ENCODE measurements at regions not wholly inside any gene's neighbourhood (a gene's known extent, or its start where the extent isn't known, plus 50 kb on each side); places are given as distances from the start of the nearest gene placed in this dataset.
"Not testable (repeated sequence)": the region's sequence is repeated elsewhere in the genome, so short reads cannot be mapped to it uniquely, and the experiment has no call there.

- Histone ChIP-seq H3K27me3 (ENCODE audit: control insufficient read depth, insufficient read depth, low read length) (peaks cover 2% of the 10 kb centered on the region), H3K36me3 (ENCODE audit: control insufficient read depth, insufficient read depth, low read length) (no peaks in the 10 kb centered on the region), H3K23ac (ENCODE audit: low read depth, low read length) (no peak overlapping the region), H4K5ac (ENCODE audit: low read depth, low read length) (no peak overlapping the region), H3K14ac (replicated peaks; ENCODE audit: low read depth, low read length) (no peak overlapping the region), H3K18ac (ENCODE audit: low read depth, low read length) (peak overlapping the region; percentile 84; the same call in 1 of the 2 replicates), H3K27ac (ENCODE audit: insufficient read depth, low read length) (no peak overlapping the region), H4K8ac (ENCODE audit: low read depth in 2 of 2, low read length in 2 of 2) (no peak overlapping the region), H2AFZ (replicated peaks; ENCODE audit: low read length, poor library complexity) (no peak overlapping the region), H2AK9ac (replicated peaks; ENCODE audit: low read depth, low read length, poor library complexity) (no peak overlapping the region), H3K4me3 (ENCODE audit: insufficient read depth, low read depth, low read length) (no peak overlapping the region), H3K9ac (ENCODE audit: low read depth, low read length) (no peak overlapping the region), H3K4ac (ENCODE audit: low read depth, low read length) (no peak overlapping the region), H3K9me3 (ENCODE audit: control insufficient read depth, insufficient read depth, low read length) (no peaks in the 10 kb centered on the region), H3K79me1 (ENCODE audit: low read depth in 1 of 2, low read length in 2 of 2) (no peaks in the 10 kb centered on the region), H4K20me1 (ENCODE audit: insufficient read depth, low read length) (no peaks in the 10 kb centered on the region), H3K56ac (ENCODE audit: extremely low read depth, insufficient read depth, low read length) (0 out of 2 replicates have a peak overlapping the region, but pooled peaks have one; percentile 4), H4K91ac (ENCODE audit: insufficient read depth, low read depth, low read length) (0 out of 2 replicates have a peak overlapping the region, but pooled peaks have one; percentile 2), H2AK5ac (ENCODE audit: low read depth, low read length) (no peak overlapping the region), H3K4me2 (ENCODE audit: low read depth, low read length) (peak overlapping the region; percentile 18; the same call in 1 of the 2 replicates), H2BK20ac (ENCODE audit: low read depth, low read length) (0 out of 2 replicates have a peak overlapping the region, but pooled peaks have one; percentile 8), H2BK120ac (ENCODE audit: low read depth, low read length) (peak overlapping the region; percentile 80), H2BK15ac (ENCODE audit: low read depth, low read length) (no peak overlapping the region), H2BK5ac (ENCODE audit: low read depth, low read length, poor library complexity, severe bottlenecking) (peak overlapping the region; percentile 7), H3K9me1 (ENCODE audit: insufficient read depth, low read length) (no peaks in the 10 kb centered on the region; the same call in 1 of the 2 replicates), H3K4me1 (ENCODE audit: control insufficient read depth, insufficient read depth, low read length) (peaks cover 3% of the 10 kb centered on the region; the same call in 1 of the 2 replicates)
- BruUV-seq (replicated peaks) = no TSS peak
- intact Hi-C loops (cut with micrococcal nuclease) (no loop called here), dilution Hi-C loops (cut with HindIII; ENCODE audit: low sequenced_read_pairs, unreplicated experiment) (no loop called here), in situ Hi-C loops (cut with MboI; ENCODE audit: low sequenced_read_pairs) (loop anchor here (25.0 kb wide), 1 partner anchor 649 kb away; no protein-coding TSS in a partner anchor)
- TF ChIP-seq SMC3 (IDR thresholded peaks at IDR 0.05; ENCODE audit: low read depth, low read length) = no peak
- TF ChIP-seq FOS (IDR thresholded peaks at IDR 0.05; ENCODE audit: low read depth, low read length) = 0 out of 2 replicates have a peak, but pooled peaks have one; percentile 54
- peak; percentile 62 for DNase-seq
- ATAC-seq (ENCODE audit: low read depth) = peak; percentile 88
- ChIA-PET CTCF (interaction anchor here (1.0 kb wide), 1 partner anchor 14 kb away, joined by 3 read pairs; no protein-coding TSS in a partner anchor), POLR2A (ENCODE audit: unreplicated experiment) (no interaction called here)
- no CpG with 5 or more reads among the region's 5 CpGs for WGBS, 2 experiments (ENCODE audit: extremely low coverage in 2 of 2, insufficient read length in 1 of 2)
These were observed 154.4 kb upstream of the NOCT start for GRCh38 chr4:138861135-138861534.

- H3K4me3 ChIP-seq (ENCODE audit: insufficient read depth, low read depth, low read length); H2AFZ ChIP-seq (replicated peaks; ENCODE audit: low read length, poor library complexity); H3K9me3 ChIP-seq (ENCODE audit: control insufficient read depth, insufficient read depth, low read length); ATAC-seq (ENCODE audit: low read depth); BruUV-seq (replicated peaks); H3K27ac ChIP-seq (ENCODE audit: insufficient read depth, low read length); dilution Hi-C loops (cut with HindIII; ENCODE audit: low sequenced_read_pairs, unreplicated experiment); H2BK5ac ChIP-seq (ENCODE audit: low read depth, low read length, poor library complexity, severe bottlenecking); H3K4me1 ChIP-seq (ENCODE audit: control insufficient read depth, insufficient read depth, low read length); H3K9ac ChIP-seq (ENCODE audit: low read depth, low read length); DNase-seq; H4K20me1 ChIP-seq (ENCODE audit: insufficient read depth, low read length); H3K4me2 ChIP-seq (ENCODE audit: low read depth, low read length); H3K18ac ChIP-seq (ENCODE audit: low read depth, low read length); H3K23ac ChIP-seq (ENCODE audit: low read depth, low read length); H3K27me3 ChIP-seq (ENCODE audit: control insufficient read depth, insufficient read depth, low read length); H4K91ac ChIP-seq (ENCODE audit: insufficient read depth, low read depth, low read length); intact Hi-C loops (cut with micrococcal nuclease); H3K56ac ChIP-seq (ENCODE audit: extremely low read depth, insufficient read depth, low read length); H2BK15ac ChIP-seq (ENCODE audit: low read depth, low read length); H4K5ac ChIP-seq (ENCODE audit: low read depth, low read length); H3K36me3 ChIP-seq (ENCODE audit: control insufficient read depth, insufficient read depth, low read length); H4K8ac ChIP-seq (ENCODE audit: low read depth in 2 of 2, low read length in 2 of 2); H3K4ac ChIP-seq (ENCODE audit: low read depth, low read length); H2AK9ac ChIP-seq (replicated peaks; ENCODE audit: low read depth, low read length, poor library complexity); H2BK20ac ChIP-seq (ENCODE audit: low read depth, low read length); H3K14ac ChIP-seq (replicated peaks; ENCODE audit: low read depth, low read length); POLR2A ChIA-PET (ENCODE audit: unreplicated experiment); H2BK120ac ChIP-seq (ENCODE audit: low read depth, low read length); H3K79me1 ChIP-seq (ENCODE audit: low read depth in 1 of 2, low read length in 2 of 2); H3K9me1 ChIP-seq (ENCODE audit: insufficient read depth, low read length); H2AK5ac ChIP-seq (ENCODE audit: low read depth, low read length): not testable (repeated sequence)
- WGBS, 2 experiments (ENCODE audit: extremely low coverage in 2 of 2, insufficient read length in 1 of 2) = no CpG with 5 or more reads among the region's 1 CpG
- in situ Hi-C loops (cut with MboI; ENCODE audit: low sequenced_read_pairs) = loop anchor here (25.0 kb wide), 1 partner anchor 648 kb away; no protein-coding TSS in a partner anchor
- CTCF ChIA-PET = interaction anchor here (1.0 kb wide), 1 partner anchor 13 kb away, joined by 3 read pairs; no protein-coding TSS in a partner anchor
These were observed 155.2 kb upstream of the NOCT start for GRCh38 chr4:138860357-138860756.
